HAP-1 (cell line): ENCODE measurements at regions not wholly inside any gene's neighbourhood (a gene's known extent, or its start where the extent isn't known, plus 50 kb on each side); places are given as distances from the start of the nearest gene placed in this dataset.

Experiments
- DNase-seq, 2 experiments: peaks; one replicate each; pipeline ENCODE4 v3.0.0-alpha.2; 2016 to 2020; ENCODE audit warnings: low spot score in 2 of 2
- H3K27me3 ChIP-seq: fragments of 250-450 bp; sonication (Bioruptor Pico); 2 replicates; pipeline ENCODE4 v1.5.1; 2020; ENCODE audit warnings: low read depth, mild to moderate bottlenecking, moderate library complexity
- H3K36me3 ChIP-seq: fragments of 250-450 bp; sonication (Bioruptor Pico); replicated peaks from 2 replicates; pipeline ENCODE4 v1.5.1; 2020; ENCODE audit warnings: mild to moderate bottlenecking
- H3K4me1 ChIP-seq: fragments of 250-450 bp; sonication (Bioruptor Pico); 2 replicates; pipeline ENCODE4 v1.5.1; 2020; ENCODE audit warnings: mild to moderate bottlenecking
- H3K4me3 ChIP-seq: fragments of 250-450 bp; sonication (Bioruptor Pico); 2 replicates; pipeline ENCODE4 v1.5.1; 2020; ENCODE audit warnings: mild to moderate bottlenecking, moderate library complexity
- H3K9me3 ChIP-seq: fragments of 250-450 bp; sonication (Bioruptor Pico); 2 replicates; pipeline ENCODE4 v1.5.1; 2020; ENCODE audit warnings: mild to moderate bottlenecking, moderate library complexity
- in situ Hi-C: fragments of 300-500 bp; cut with MboI; formaldehyde crosslinking; loops from 3 replicates; pipeline ENCODE4 v1.14.3; 2020; ENCODE audit warnings: low sequenced_read_pairs, inconsistent platforms, mixed read lengths

DNA sequence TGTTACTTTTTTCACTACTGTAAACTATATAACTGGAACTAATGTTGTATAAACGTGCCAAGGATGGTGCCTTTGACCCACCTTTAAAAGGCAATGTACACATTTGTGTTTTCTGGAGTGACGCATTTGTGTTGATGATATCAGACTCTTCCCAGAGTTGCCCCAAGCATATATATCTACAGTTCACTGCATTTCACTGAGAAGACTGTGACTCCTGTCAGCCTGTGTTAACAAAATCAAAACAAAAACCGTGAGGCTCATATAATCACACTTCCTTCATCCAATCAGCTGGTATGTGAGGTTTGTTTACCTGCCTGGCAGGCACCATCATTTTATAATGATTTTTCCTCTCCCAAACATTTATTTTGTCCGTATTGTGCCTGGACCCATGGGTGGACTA, 117.6 kb upstream of the ROBO1 start:
- no peaks in the 10 kb centered on the region for H3K27me3 ChIP-seq
- no peaks in the 10 kb centered on the region for H3K36me3 ChIP-seq
- in situ Hi-C loops = no loop called here
- no peaks in the 10 kb centered on the region for H3K9me3 ChIP-seq
- DNase-seq = no peak
- no peaks in the 10 kb centered on the region; the same call in 1 of the 2 replicates for H3K4me1 ChIP-seq
- no peak overlapping the region for H3K4me3 ChIP-seq

DNA sequence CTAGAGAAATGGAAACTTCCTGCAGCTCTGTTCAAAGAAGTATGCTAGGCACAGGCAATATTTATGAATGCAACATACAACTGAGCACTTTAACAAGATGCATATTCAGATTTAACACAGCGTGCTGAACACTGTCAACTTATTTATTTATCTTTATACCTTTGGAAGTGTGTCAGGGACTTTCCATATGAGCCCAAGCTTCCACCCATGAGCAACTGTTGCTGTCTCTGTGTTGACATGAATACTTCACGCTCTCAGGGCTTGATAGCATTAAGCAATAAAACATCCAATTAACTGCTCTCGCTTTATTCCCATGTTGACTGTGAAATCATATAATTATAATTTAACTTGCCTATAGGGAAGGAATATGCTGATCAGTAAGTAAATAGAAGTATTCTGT, 116.6 kb upstream of the ROBO1 start:
- no peaks in the 10 kb centered on the region for H3K36me3 ChIP-seq
- H3K27me3 ChIP-seq = no peaks in the 10 kb centered on the region
- no peak for DNase-seq
- H3K4me1 ChIP-seq = no peaks in the 10 kb centered on the region; the same call in 1 of the 2 replicates
- in situ Hi-C loops = no loop called here
- H3K4me3 ChIP-seq = no peak overlapping the region
- H3K9me3 ChIP-seq = no peaks in the 10 kb centered on the region

DNA sequence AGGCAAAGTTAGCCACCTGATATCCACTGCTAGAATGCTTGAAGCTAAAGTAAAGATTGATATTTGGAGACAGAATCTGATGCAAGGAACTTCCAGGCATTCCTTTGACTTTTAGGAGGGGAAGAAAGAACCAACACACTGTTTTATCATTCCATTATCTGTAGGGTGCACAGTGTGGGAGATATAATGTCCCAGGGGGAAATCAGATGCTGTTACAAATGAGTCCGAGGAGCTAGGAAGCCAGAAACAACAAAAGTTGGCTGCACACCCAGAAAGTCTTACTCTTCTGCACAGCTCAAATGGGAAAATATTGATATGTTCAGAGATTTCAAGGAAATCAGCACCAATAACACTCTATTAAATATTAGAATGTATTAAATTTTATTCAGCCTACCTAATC, 113.6 kb upstream of the ROBO1 start:
- Histone ChIP-seq H3K36me3 (no peaks in the 10 kb centered on the region), H3K27me3 (no peaks in the 10 kb centered on the region), H3K4me3 (no peak overlapping the region), H3K4me1 (no peaks in the 10 kb centered on the region), H3K9me3 (no peaks in the 10 kb centered on the region)
- in situ Hi-C loops = no loop called here
- DNase-seq = no peak

DNA sequence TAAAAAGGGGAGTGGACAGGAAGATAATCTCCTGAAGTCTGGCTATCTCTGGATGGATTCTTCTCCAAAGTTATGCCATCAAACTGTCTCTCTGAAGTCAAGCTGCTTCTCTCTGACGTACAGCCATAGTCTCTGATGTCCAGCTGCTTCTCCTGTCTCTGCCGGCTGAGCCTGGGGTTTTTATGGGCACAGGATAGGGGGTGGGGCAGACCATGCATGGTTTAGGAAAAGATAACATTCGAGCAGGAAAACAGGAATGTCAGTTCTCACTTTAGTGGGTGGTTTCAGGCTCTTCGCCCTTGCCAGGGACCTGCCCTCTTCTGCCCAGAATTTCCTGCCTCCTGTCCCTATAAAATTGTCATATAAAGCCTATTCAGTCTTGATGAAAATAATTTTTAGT, 110.9 kb upstream of the ROBO1 start:
- H3K4me1 ChIP-seq = no peaks in the 10 kb centered on the region
- no peaks in the 10 kb centered on the region for H3K36me3 ChIP-seq
- DNase-seq = no peak
- no peak overlapping the region for H3K4me3 ChIP-seq
- in situ Hi-C loops = no loop called here
- H3K9me3 ChIP-seq = no peaks in the 10 kb centered on the region
- no peaks in the 10 kb centered on the region for H3K27me3 ChIP-seq

DNA sequence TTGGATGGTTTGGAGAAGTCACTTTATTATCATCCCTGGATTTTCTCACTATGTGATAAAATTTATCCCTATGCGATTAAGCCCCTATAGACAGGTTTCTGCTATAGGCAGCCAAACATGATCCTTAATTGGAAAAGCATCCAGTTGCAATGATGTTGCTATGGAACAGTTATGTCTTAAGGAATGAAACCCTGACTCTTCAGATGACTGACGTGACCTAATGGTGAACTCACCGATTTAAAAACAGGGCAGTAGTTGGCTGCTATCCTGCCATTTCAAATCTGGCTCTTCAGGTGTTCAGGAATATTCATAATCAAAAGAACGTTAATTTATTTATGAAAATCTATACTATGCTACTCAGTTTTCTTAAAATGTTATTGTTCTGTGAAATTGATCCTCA, 106.8 kb upstream of the ROBO1 start:
- in situ Hi-C loops = no loop called here
- no peaks in the 10 kb centered on the region for H3K36me3 ChIP-seq
- no peaks in the 10 kb centered on the region for H3K27me3 ChIP-seq
- H3K4me3 ChIP-seq = no peak overlapping the region
- no peaks in the 10 kb centered on the region for H3K9me3 ChIP-seq
- H3K4me1 ChIP-seq = no peaks in the 10 kb centered on the region
- DNase-seq = no peak

DNA sequence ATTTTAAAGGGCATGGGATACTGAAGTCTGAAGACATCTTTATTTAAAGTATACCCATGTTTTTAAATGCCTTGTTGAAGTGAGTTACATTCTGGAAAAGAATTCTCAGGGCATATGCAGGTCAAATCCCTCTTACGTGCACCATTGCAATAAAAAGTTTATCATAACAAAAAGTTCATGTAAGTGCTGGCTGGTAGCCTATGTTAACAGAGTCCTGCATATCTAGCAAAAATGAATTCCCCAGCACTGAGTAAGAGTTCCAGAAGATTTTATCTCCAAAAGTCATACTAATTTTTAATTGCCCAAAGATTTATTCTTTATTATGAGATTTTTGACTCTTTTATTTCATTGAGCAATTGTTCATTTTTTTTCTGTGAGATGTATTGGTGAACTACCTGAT, 104.7 kb upstream of the ROBO1 start:
- Histone ChIP-seq H3K4me3 (no peak overlapping the region), H3K9me3 (no peaks in the 10 kb centered on the region), H3K27me3 (no peaks in the 10 kb centered on the region), H3K36me3 (no peaks in the 10 kb centered on the region), H3K4me1 (no peaks in the 10 kb centered on the region)
- in situ Hi-C loops = no loop called here
- peak in 1 of 2 experiments; percentile 56 for DNase-seq

DNA sequence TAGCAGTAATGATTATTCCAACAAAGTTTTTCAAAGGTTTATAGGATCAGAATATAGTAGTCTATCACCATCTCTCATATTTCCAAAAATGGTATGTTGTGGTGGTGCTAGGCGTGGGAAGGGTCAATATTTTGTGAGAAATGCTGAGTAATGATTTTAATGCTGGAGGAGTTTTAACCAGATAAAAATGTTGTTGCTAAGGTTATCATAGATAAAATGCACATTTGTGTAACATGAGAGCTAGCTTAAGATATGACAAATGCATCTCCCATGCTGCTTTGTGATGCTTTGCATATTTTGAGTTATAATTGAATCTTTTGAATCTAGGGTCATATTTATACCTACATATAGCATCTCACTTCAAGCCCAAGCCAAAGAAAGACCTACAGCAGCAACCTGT, 103.9 kb upstream of the ROBO1 start:
- H3K9me3 ChIP-seq = no peaks in the 10 kb centered on the region
- DNase-seq = no peak
- no peak overlapping the region for H3K4me3 ChIP-seq
- in situ Hi-C loops = no loop called here
- H3K36me3 ChIP-seq = no peaks in the 10 kb centered on the region
- H3K4me1 ChIP-seq = no peaks in the 10 kb centered on the region
- no peaks in the 10 kb centered on the region for H3K27me3 ChIP-seq

DNA sequence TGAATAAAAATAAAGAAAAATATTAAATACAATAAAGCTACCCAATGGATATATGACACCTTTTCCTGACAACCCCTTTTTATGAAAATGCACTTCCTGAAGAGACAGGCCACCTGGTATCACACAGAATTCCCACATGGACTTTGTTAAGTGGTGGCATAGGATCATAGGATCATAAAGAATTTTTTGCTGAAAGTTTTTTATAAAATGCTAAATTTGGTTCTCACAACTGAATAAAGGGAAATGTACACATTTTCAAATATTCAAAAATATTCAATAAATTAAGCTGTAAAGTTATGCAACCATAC, 102.5 kb upstream of the ROBO1 start:
- in situ Hi-C loops = no loop called here
- H3K27me3 ChIP-seq = no peaks in the 10 kb centered on the region
- H3K4me1 ChIP-seq = no peaks in the 10 kb centered on the region
- no peak overlapping the region for H3K4me3 ChIP-seq
- DNase-seq = no peak
- H3K36me3 ChIP-seq = no peaks in the 10 kb centered on the region
- H3K9me3 ChIP-seq = no peaks in the 10 kb centered on the region

DNA sequence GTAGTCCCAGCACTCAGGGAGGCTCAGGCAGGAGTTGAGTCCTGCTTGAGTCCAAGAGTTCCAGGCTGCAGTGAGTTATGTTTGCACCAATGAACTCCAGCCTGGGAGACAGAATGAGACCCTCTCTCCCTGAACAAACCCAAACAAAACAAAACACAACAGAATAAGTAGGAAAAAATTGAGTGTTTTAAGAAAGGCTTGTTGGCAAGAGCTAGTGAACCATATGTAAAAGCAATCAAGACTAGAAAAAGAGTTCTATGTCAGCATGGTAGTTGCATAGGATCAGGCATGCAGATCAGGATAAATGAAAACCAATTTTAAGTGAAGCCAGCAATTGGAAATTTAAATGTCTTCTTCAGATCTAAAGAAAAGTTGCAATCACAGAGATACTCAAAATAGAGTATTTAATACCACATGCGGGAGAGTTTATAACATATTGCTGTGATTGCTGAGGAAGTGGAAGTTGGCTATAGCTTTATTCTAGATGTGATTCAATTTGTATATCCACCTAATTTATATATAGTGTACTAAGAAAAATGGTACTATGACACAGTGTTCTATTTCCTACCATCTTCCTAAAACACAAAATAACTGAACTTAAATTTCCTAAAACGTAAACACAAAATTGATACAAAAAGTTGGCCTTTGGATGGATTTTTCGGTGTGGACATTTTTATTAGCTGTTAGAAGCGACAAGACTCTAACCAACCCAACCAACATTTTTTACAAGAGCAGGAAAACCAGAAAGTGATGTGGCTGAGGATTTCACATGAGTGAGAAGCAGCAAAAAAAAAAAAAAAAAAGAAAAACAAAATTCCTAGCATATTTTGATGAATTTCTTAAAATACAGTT, 101.9 kb upstream of the ROBO1 start:
- Histone ChIP-seq H3K27me3 (no peaks in the 10 kb centered on the region), H3K36me3 (no peaks in the 10 kb centered on the region), H3K9me3 (no peaks in the 10 kb centered on the region), H3K4me3 (no peak overlapping the region), H3K4me1 (no peaks in the 10 kb centered on the region)
- DNase-seq = no peak
- in situ Hi-C loops = no loop called here

DNA sequence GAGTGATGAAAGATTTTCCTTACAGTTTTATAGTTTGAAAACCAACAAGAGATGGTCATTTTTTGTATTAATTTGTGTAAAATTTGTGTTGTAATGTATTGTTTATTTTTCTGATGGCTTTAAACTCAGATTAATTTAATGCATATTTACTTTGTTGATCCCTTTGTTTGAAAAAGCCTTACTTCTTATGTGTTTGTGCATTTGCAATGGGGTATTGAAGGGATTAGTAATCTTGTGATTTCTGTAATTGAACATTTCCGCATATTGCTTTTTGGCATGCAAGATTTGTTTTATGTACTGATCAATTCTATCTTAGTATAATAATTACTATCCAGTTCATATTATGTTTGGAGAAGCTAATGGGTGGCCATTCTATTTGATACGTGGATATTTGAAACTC, 98.4 kb upstream of the ROBO1 start:
- no peak for DNase-seq
- no peaks in the 10 kb centered on the region for H3K4me1 ChIP-seq
- in situ Hi-C loops = no loop called here
- H3K9me3 ChIP-seq = no peaks in the 10 kb centered on the region; the same call in 1 of the 2 replicates
- H3K4me3 ChIP-seq = no peak overlapping the region
- no peaks in the 10 kb centered on the region for H3K27me3 ChIP-seq
- H3K36me3 ChIP-seq = no peaks in the 10 kb centered on the region

DNA sequence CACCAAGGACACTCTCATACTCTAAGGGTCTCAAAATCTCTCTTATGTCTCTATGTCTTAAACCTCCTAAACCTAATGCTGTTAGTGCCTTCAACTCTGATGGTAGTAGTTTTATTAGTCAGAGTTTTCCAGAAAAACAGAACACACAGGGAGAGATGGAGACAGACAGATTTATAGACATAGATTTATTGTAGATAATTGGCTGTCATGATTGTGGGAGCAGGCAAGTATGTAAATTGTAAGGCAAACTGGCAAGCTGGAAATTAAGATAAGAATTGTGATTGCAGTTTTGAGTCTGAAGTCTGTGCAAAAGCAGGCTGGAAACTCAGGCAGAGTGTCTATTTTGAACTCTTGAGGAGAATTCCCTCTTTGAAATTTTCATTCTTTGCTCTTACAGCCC, 96.3 kb upstream of the ROBO1 start:
- no peak for DNase-seq
- Histone ChIP-seq H3K4me1 (no peaks in the 10 kb centered on the region), H3K27me3 (no peaks in the 10 kb centered on the region), H3K36me3 (no peaks in the 10 kb centered on the region), H3K9me3 (no peaks in the 10 kb centered on the region; the same call in 1 of the 2 replicates), H3K4me3 (no peak overlapping the region)
- in situ Hi-C loops = no loop called here

DNA sequence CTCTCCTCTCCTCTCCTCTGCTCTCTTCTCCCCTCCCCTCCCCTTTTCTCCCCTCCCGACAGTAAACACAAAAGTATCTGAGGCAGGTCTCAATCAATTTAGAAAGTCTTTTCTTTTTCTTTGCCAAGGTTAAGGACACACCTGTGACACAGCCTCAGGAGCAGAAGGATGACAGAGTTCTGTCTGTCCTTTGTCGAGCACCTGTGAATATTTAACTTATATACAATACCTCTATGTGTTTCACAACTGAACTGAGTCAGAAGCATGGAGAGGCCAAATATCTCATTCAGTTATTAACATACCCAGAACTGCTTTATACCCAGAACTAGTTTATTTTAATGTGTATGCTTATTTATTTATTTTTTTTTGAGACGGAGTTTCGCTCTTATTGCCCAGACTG, 81.1 kb upstream of the ROBO1 start:
- Histone ChIP-seq H3K27me3 (no peaks in the 10 kb centered on the region), H3K4me1 (peaks cover 7% of the 10 kb centered on the region), H3K4me3 (no peak overlapping the region), H3K36me3 (no peaks in the 10 kb centered on the region), H3K9me3 (no peaks in the 10 kb centered on the region)
- no peak for DNase-seq
- in situ Hi-C loops = no loop called here

DNA sequence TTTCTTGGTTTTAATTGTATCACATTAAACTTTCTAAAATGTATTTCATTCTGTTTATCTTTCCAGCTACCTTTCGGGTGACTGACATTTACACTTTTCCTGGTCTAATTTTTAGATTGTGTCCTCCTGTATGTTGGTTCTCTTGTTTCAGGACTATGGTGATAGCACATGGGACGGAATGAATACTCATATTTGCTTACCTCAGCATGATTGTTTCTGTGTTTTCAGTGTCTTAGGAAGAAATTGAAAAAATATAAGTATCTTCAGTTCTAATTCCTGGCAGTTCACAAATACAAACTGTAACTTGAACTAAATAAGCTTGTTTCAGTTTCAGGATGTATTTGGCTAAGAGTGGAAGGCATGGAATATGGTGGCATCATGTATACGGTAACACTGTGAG, 80.1 kb upstream of the ROBO1 start:
- H3K27me3 ChIP-seq = no peaks in the 10 kb centered on the region
- no peak for DNase-seq
- H3K4me3 ChIP-seq = no peak overlapping the region
- in situ Hi-C loops = no loop called here
- H3K4me1 ChIP-seq = peaks cover 7% of the 10 kb centered on the region
- no peaks in the 10 kb centered on the region for H3K36me3 ChIP-seq
- H3K9me3 ChIP-seq = no peaks in the 10 kb centered on the region

DNA sequence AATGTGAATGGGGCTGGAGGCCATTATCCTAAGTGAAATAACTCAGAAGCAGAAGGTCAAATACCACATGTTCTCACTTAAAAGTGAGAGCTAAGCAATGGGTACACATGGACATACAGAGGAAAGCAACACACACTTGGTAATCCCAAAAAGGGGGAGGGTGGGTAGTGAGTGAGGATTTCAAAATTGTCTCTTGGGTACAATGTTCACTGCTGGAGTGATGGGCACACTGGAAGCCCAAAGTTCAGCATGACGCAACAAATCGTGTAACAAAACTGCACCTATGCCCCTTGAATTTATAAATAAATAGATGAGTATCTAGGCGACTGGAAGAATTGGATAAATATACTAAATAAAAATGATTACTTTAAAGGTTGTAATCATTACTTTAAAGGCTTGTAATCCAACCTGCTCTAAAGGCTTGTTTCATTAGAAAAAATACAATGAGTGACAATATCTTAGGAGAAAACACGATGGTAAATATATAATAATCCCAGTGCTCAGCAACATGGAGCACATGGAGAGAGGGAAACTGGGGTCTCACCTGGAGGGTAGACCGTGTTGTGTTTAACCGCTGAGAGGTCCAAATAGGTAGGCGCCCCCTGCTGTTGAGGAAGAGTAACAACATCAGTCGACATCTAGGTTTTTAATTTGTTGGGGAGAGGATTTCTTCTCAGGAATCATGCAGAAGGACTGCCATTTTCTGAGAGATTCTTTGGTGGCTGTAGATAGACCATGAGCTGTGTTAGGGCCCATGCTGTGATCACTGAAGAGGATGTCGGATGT, 78.5 kb upstream of the ROBO1 start:
- DNase-seq = peak in 1 of 2 experiments; percentile 42
- Histone ChIP-seq H3K4me1 (peaks cover 7% of the 10 kb centered on the region), H3K27me3 (no peaks in the 10 kb centered on the region), H3K9me3 (no peaks in the 10 kb centered on the region), H3K36me3 (no peaks in the 10 kb centered on the region), H3K4me3 (no peak overlapping the region)
- in situ Hi-C loops = no loop called here
